ENCODE measurements at regions not wholly inside any gene's neighbourhood (a gene's known extent, or its start where the extent isn't known, plus 50 kb on each side); places are given as distances from the start of the nearest gene placed in this dataset.
A peak's percentile ranks its signal among the peaks of the same experiment; 100 is the strongest.
"Not testable (repeated sequence)": the region's sequence is repeated elsewhere in the genome, so short reads cannot be mapped to it uniquely, and the experiment has no call there.

- Histone ChIP-seq H3K9ac (ENCODE audit: low read depth, low read length) (no peak overlapping the region), H3K27me3 (ENCODE audit: insufficient read depth, low read length) (no peaks in the 10 kb centered on the region), H3K4me3 (ENCODE audit: low read length) (no peak overlapping the region), H3K4me1 (ENCODE audit: insufficient read depth, low read length) (no peaks in the 10 kb centered on the region), H3K36me3 (ENCODE audit: insufficient read depth, low read depth, low read length) (no peaks in the 10 kb centered on the region), H3K9me3 (ENCODE audit: insufficient read depth, low read depth, low read length) (no peaks in the 10 kb centered on the region), H3K27ac (ENCODE audit: low read length) (no peak overlapping the region)
Measured at GRCh38 chr10:80025281-80025680, 53.2 kb upstream of the TMEM254 start.

DNA sequence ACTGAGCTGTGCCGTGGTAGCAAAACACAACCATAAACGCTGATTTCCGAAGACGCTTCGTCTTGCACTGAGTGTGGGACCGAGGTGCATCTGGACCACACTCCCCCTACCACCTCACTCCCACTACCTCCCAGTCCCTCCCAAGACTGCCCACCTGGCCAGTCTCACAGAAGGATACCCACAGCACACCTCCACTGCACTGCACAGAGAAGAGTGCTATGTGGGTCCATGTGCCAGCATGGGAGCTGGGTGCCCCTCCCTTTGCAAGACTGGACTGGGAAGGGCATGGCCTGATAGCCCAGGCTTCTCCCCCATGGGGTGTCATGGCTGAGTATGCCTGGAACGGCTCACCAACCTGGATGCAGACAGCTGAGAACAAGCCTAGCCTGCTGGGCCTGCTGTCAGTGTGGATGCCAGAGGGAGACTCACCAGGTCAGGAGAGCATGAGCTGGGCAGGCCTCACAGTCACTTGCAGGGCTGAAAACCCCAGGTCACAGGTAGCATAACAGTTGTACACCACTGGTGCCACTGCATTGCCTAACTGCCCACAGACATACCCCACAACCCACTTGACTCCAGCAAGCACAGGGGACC, 56.0 kb upstream of the TMEM254 start:
- H3K36me3 ChIP-seq (ENCODE audit: insufficient read depth, low read depth, low read length); H3K4me3 ChIP-seq (ENCODE audit: low read length); H3K9me3 ChIP-seq (ENCODE audit: insufficient read depth, low read depth, low read length); H3K27me3 ChIP-seq (ENCODE audit: insufficient read depth, low read length); H3K9ac ChIP-seq (ENCODE audit: low read depth, low read length); H3K4me1 ChIP-seq (ENCODE audit: insufficient read depth, low read length); H3K27ac ChIP-seq (ENCODE audit: low read length): not testable (repeated sequence)

DNA sequence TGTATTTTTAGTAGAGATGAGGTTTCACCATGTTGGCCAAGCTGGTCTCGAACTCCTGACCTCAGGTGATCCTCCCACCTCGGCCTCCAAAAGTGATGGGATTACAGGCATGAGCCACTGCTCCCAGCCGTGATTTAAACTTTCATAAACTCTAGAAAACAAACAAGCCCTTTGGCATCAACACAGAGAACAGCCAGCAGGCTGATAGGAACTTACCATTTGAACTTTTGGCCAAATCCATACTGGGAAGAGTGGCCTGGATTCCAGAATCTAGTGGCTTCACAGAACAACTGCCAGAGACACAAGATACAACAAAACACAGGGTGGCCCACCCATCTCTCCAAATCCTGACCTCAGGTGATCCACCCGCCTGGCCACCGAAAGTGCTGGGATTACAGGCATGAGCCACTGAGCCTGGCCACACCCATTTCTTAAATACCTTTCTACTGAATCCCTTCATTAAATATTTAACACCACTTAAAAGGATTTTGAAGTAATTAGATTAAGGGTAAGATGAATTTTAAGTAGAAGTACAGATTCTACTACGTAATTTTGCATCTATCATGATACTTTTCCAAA, 60.0 kb upstream of the TMEM254 start:
- not testable (repeated sequence) for H3K27me3 ChIP-seq (ENCODE audit: insufficient read depth, low read length); H3K9me3 ChIP-seq (ENCODE audit: insufficient read depth, low read depth, low read length); H3K9ac ChIP-seq (ENCODE audit: low read depth, low read length); H3K36me3 ChIP-seq (ENCODE audit: insufficient read depth, low read depth, low read length); H3K4me3 ChIP-seq (ENCODE audit: low read length); H3K27ac ChIP-seq (ENCODE audit: low read length)
- peaks cover 24% of the 10 kb centered on the region for H3K4me1 ChIP-seq (ENCODE audit: insufficient read depth, low read length)

DNA sequence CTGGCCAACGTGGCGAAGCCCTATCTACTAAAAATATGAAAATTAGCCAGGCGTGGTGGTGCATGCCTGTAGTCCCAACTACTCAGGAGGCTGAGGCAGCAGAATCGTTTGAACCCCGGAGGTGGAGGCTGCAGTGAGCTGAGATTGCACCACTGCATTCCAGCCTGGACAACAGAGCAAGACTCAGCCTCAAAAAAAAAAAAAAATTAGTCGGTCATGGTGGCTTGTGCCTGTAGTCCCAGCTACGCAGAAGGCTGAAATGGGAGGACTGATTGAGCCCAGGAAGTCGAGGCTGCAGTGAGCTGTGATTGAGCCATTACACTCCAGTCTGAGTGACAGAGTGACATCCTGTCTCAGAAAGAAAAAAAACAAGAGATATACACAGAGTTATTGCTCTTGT, 61.3 kb upstream of the TMEM254 start:
- not testable (repeated sequence) for H3K9me3 ChIP-seq (ENCODE audit: insufficient read depth, low read depth, low read length); H3K27me3 ChIP-seq (ENCODE audit: insufficient read depth, low read length); H3K36me3 ChIP-seq (ENCODE audit: insufficient read depth, low read depth, low read length); H3K4me3 ChIP-seq (ENCODE audit: low read length); H3K27ac ChIP-seq (ENCODE audit: low read length); H3K9ac ChIP-seq (ENCODE audit: low read depth, low read length)
- peaks cover 24% of the 10 kb centered on the region for H3K4me1 ChIP-seq (ENCODE audit: insufficient read depth, low read length)

- no peak overlapping the region for H3K9ac ChIP-seq (ENCODE audit: low read depth, low read length)
- H3K27ac ChIP-seq (ENCODE audit: low read length), result peak overlapping the region; percentile 12
- H3K36me3 ChIP-seq (ENCODE audit: insufficient read depth, low read depth, low read length), result no peaks in the 10 kb centered on the region
- H3K27me3 ChIP-seq (ENCODE audit: insufficient read depth, low read length), result no peaks in the 10 kb centered on the region
- H3K4me1 ChIP-seq (ENCODE audit: insufficient read depth, low read length), result peaks cover 24% of the 10 kb centered on the region
- no peaks in the 10 kb centered on the region for H3K9me3 ChIP-seq (ENCODE audit: insufficient read depth, low read depth, low read length)
- peak overlapping the region; percentile 36; the same call in 1 of the 2 replicates for H3K4me3 ChIP-seq (ENCODE audit: low read length)
Measured at GRCh38 chr10:80015911-80016830, 62.3 kb upstream of the TMEM254 start.

- not testable (repeated sequence) for H3K9ac ChIP-seq (ENCODE audit: low read depth, low read length); H3K4me3 ChIP-seq (ENCODE audit: low read length); H3K27ac ChIP-seq (ENCODE audit: low read length); H3K36me3 ChIP-seq (ENCODE audit: insufficient read depth, low read depth, low read length); H3K27me3 ChIP-seq (ENCODE audit: insufficient read depth, low read length); H3K9me3 ChIP-seq (ENCODE audit: insufficient read depth, low read depth, low read length)
- H3K4me1 ChIP-seq (ENCODE audit: insufficient read depth, low read length), result peaks cover 24% of the 10 kb centered on the region
Measured at GRCh38 chr10:80013139-80013538, 64.2 kb upstream of the SFTPD start.

DNA sequence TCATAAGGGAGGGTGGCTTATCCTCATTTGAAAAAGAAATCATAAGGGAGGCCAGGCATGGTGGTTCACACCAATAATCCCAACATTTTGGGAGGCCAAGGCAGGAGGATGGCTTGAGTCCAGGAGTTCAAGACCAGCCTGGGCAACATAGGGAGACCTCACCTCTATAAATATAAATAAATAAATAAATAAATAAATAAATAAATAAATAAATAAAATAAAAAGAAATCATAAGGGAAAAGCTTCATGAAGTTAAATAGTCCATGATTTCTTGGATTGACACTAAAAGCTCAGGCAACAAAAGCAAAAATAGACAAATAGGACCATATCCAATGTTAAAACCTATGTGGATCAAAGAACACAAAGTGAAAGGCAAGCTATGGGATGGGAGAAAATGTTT, 62.2 kb upstream of the SFTPD start:
- not testable (repeated sequence) for H3K36me3 ChIP-seq (ENCODE audit: insufficient read depth, low read depth, low read length); H3K9ac ChIP-seq (ENCODE audit: low read depth, low read length); H3K4me3 ChIP-seq (ENCODE audit: low read length); H3K27me3 ChIP-seq (ENCODE audit: insufficient read depth, low read length); H3K9me3 ChIP-seq (ENCODE audit: insufficient read depth, low read depth, low read length); H3K27ac ChIP-seq (ENCODE audit: low read length)
- H3K4me1 ChIP-seq (ENCODE audit: insufficient read depth, low read length), result peaks cover 14% of the 10 kb centered on the region

GRCh38 chr10:80000541-80000940, 51.6 kb upstream of the SFTPD start:
- Histone ChIP-seq H3K36me3 (ENCODE audit: insufficient read depth, low read depth, low read length) (no peaks in the 10 kb centered on the region), H3K4me3 (ENCODE audit: low read length) (no peak overlapping the region), H3K9ac (ENCODE audit: low read depth, low read length) (no peak overlapping the region), H3K27ac (ENCODE audit: low read length) (no peak overlapping the region), H3K4me1 (ENCODE audit: insufficient read depth, low read length) (no peaks in the 10 kb centered on the region), H3K9me3 (ENCODE audit: insufficient read depth, low read depth, low read length) (no peaks in the 10 kb centered on the region), H3K27me3 (ENCODE audit: insufficient read depth, low read length) (no peaks in the 10 kb centered on the region)
